ENCODE measurements at regions not wholly inside any gene's neighbourhood (a gene's known extent, or its start where the extent isn't known, plus 50 kb on each side); places are given as distances from the start of the nearest gene placed in this dataset.
A peak's percentile ranks its signal among the peaks of the same experiment; 100 is the strongest.
"Not testable (repeated sequence)": the region's sequence is repeated elsewhere in the genome, so short reads cannot be mapped to it uniquely, and the experiment has no call there.

DNA sequence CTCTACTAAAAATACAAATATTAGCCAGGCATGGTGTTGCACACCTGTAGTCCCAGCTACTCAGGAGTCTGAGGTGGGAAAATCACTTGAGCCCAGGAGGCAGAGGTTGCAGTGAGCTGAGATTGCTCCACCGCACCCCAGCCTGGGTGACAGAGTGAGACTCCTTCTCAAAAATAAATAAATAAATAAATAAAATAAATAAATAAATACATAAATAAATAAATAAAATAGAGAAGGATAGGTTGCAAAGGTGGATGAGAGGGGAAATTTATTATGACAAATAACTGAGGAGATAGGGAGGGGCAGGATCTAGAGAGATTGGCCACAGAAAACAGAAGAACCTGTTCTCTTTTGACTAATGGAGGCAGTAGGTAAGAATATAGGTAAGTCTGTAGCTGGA, 601.6 kb downstream of the LRRC70 start:
- DNase-seq = not testable (repeated sequence)

DNA sequence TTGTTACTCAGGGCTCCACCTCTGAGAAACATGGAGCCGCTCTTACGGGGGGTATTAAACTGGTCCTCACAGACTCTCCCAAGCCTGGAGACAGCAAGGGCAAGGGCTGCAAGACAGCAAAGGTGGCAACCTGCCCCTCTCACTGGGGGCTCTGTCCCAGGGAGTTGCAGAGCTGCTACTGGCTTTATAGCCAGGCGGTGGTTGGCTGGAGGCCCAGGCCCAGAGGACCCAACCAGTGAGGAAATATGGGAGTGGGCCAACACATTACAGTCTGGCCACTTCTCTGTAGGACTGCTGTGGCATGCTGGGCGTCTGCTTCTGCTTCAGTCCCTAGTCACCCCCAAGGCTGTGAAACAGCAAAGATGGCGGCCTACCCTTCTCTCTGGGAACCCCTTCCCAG, 597.2 kb downstream of the LRRC70 start:
- no peak for DNase-seq

DNA sequence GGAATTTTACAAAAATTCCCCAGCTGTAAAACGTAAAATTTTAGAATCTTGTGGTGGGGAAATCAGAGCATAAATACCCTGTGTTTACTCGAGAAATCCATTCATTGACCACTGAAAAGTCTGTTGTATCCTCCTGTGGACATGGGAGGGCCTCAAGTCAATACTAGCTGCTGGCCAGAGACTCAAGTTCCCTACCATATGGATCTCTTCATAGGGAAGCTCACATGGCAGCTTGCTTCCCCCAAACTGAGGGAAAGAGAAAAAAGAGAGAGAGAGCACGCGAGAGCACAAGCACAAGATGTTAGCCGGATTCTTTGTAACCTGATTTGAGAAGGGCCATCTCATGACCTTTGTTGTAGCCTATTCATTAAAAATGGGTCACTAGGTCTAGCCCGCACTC, 591.9 kb downstream of the LRRC70 start:
- no peak for DNase-seq

DNA sequence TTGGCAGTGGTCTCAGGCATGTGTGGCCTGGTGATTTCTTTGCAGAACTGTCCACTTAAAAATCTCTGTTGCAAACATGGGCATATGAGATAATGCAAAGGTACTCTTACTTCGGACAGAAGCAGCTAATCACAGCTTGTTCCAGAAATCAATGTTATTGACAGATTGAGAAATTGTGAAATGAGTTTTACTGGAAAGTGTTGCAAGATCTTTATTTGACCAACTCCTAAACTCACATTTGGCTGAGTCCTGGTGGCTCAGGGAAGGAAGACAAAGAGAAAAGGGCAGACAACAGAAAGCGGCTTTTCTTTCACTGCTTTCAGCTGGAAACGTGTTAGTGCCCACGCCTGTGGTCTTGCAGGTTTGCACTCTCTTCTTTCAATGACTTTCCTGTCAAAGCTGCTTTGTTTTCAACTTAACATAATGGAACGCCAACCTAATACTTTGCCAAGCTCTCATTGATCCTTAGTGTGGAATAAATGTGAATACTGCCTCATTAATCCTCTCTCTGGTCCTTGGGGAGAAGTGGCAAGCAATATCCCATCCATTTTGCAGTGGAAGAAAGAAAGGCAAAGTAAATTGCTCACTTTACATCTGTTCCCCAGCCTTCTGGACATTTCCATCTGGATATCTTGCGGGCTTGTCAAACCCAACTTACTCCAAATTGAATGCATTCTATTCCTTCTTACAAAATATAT, 586.4 kb downstream of the LRRC70 start:
- DNase-seq = no peak

DNA sequence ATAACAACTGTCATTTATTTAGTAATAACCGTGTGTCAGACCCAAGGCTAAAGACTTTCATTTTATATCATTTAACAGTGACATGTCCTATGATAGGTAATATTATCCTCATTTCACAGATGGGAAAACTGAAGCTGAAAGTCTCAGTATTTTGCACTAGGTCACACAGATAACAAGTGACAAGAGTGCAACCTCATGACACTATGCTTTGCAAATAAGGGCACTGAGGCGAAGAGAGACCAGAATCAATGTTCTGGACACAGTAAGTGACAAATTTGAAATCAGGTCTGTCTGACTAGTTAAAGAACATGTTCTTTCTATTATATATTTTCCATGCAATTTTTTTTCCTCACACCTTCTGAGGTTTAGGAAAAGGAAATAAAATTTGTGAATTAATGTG, 585.7 kb downstream of the LRRC70 start:
- no peak for DNase-seq

DNA sequence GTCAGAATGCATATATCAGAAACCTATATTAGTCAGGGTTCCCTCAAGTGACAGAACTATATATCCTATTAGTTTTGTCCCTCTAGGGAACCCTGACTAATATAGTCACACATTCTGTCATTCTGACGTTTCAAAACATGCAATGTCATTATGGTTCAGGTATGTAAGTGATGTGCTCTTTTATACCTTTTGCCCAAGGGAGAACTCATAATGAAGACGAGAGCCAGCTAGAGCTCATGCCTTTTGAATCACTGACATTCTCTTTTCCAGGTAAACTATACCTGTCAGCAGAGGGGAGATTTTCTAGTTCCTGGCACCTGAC, 576.7 kb downstream of the LRRC70 start:
- DNase-seq = no peak

DNA sequence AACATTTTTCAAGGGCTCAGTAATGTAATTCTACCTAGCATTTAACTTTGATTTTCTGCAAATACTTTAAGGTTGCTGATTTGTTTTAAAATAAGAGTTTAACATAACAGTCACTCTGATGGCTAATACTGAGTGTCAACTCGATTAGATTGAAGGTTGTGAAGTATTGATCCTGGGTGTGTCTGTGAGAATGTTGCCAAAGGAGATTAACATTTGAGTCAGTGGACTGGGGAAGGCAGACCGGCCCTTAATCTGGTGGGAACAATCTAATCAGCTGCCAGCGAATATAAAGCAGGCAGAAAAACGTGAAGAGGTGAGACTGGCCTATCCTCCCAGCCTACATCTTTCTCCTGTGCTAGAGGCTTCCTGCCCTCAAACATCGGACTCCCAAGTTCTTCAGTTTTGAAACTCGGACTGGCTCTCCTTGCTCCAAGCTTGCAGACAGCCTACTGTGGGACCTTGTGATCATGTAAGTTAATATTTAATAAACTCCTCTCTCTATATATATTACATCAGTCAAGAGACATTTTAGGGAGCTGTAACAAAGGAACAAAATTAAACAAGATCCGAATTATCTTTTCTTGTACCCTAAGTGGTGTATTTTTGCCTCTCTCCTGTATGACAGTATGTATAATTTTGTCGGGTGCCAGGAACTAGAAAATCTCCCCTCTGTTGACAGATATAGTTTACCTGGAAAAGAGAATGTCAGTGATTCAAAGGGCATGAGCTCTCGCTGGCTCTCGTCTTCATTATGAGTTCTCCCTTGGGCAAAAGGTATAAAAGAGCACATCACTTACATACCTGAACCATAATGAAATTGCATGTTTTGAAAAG, 576.1 kb downstream of the LRRC70 start:
- no peak for DNase-seq

DNA sequence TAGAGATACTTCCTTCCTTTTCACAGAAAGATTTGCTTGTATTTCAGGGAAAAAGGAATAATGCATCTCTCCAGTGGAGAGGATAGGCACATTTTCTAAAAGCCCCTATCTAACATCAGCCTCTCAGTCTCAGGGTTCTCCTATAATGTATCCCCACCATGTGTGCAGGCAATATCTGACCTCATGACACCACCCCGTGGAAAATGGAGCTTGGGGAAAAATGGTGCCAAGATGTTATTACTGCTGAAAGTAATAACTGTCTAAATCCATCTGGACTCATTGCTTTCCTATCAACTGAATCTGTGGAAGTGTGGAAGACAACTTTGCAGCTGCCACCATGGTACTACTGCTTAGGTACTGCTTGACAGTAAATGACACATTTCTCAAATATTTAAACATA, 574.3 kb downstream of the LRRC70 start:
- DNase-seq = no peak

DNA sequence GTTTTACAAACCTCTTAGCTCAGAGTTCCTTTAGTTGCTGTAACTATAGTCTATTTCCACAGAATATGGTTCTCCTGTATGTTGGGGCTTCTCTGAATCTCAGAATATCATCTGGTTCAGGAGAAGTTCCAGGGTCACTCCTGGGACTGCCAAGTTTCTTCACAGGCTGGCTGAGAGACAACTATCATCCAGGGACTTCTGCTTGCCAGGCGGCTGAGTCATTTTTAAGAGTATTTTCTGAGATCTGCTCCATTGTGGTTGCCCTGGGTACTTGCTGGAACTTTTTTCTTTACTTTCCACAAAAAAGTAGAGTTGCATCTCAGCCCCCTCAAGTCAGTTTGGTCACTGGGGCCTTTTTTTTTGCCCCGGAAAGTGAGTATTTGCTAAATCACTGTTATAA, 566.5 kb downstream of the LRRC70 start:
- no peak for DNase-seq

DNA sequence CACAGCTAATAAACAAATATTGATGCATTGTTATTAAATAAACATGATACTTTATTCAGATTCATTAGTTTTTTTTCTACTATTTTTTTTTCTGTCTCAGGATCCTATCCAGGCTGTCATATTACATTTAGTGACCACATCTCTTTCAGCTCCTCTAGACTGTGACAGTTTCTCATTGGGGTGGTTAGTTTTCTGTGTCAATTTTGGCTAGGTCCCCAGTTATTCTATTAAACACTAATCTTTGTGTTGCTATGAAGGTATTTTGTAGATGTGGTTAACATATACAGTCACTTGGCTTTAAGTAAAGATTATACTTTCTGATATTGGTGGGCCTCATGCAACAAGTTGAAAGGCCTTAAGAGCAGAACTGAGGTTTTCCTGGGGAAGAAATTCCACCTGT, 563.0 kb downstream of the LRRC70 start:
- no peak for DNase-seq

DNA sequence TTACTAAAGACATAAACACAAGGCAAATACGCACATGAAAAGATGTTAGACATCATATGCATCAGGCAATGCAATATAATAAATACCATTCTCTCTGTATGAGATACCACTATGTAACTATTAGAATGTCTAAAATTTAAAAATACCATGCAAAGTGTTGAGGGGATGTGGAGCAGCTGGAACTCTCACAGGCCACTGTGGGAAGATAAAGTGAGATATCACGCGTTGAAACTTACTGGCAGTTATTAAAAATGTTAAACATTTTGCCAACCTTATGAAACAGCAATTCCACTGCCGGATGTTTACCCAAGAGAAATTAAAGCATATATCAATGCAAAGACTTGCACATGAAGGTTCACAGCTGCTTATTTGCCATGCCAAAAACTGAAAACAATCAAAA, 556.7 kb downstream of the LRRC70 start:
- DNase-seq = no peak

DNA sequence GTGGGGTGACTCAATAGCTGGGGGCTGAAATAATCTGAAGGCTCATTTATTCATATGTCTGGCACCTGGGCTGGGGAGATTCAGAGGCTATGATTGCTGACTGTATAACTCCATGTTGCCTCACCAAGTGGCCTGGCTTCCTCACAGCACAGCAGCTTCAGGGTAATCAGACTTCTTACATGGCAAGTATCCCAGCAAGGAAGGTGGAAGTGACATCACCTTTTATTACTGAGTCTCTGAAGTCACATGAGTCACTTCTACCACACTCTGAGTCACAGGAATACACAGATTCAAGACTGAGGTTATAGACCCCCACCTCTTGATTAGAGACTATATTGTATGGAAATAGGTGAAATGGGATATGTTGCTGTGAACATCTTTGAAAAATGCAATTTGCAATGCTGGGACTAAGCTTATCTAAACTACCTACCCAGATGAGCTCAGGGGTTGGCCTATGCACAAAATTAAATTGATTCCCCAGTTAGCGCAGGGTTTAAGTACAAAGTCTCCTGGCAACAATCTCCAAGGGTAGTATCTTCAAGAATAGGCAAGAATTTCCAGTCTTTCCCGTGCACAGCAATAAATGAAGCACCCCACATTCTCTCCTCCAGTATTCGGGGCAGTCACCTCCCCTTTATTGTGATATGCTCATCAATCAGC, 553.1 kb downstream of the LRRC70 start:
- no peak for DNase-seq

DNA sequence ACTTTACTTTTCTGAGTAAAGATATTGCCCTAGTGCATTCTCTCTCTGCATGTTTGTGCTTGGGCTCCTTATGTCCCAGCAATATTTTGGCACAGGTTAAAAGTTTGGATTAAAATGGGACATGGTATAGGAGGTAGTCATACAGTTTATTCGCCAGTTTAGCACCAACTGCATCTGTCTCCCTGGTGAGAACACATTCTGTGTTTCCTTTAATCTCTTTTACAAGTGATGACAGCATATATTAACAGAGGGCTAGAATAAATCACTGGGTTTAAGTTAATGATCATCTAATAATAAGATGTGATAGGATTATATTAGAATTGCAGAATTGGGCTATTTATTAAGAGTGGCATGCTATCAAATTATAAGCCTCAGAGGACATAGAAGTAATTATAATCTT, 550.1 kb downstream of the LRRC70 start:
- peak; percentile 1 to 55 for DNase-seq

DNA sequence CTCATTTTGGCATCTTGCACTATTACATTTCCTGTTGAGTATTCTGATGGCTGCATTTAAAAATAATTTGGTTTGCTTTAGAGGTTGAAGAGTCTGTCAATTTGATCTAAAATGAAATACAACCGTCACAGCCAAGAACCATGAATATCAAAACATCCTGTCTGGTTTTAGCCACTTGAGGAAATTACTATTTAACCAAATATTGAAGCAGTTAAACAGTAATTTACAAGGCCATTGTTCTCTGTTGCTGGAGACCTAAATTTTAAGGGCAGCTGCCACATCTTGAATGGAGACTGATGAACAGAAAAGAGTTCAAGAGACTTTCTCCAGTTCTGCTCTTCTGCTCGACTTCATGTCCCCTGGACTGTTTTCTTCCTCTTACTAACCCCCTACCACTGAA, 549.4 kb downstream of the LRRC70 start:
- no peak for DNase-seq

DNA sequence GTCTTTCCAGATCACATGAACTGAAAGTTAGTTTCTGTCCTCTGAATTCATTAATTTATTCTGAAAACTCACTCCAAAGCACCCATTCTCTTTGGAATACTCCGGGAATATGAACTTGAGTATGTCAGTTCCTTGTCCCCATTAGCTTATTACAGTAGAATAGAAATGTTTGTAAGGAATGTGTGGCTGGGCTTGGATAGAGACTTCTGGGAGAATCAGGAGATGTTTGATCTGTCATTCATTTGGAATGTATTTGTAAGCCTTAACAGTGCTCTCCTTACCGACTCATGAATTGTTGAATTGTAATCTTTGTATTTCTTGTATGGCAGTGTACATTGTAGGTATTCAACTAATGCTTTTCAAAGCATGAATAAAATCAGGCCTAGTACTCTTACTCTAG, 548.4 kb downstream of the LRRC70 start:
- DNase-seq = no peak

DNA sequence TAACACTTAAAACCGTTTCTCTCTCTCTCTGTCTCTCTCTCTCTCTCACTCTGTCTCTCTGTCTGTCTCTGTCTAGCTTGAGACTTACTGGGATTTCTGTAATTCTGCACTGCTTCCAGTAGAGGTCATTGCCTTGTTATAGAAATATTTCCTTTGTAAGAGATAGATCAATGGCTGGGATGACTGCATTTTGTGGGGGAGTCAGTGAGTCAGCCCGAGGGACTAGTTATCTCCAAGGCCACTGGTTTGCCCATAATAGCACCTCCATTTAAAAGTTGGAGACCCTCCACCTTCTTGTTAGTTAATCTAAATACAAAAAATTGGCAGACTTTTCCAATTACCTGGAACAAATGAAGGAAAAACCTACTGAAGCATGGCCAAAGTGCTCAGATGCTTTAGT, 547.2 kb downstream of the LRRC70 start:
- peak in 1 of 2 experiments; percentile 51 for DNase-seq

DNA sequence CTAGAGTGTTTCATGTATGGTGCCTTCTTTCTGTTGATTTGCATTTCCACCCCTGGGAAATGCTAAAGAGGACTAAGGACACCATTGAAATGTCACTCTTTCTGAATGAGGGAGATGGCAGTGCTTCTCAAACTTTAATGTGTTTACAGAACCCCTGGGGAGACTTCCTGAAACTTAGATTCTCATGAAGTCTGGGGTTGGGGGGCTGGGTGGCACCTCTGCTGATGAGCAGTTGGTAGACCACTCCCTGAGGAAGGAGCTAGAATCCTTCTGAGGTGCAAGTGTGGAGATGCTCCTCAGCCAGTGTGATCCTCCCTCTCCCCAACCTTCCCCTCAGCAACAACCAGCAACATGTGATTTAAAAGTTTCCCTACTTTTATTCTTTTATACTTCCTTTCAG, 546.8 kb downstream of the LRRC70 start:
- DNase-seq = no peak

DNA sequence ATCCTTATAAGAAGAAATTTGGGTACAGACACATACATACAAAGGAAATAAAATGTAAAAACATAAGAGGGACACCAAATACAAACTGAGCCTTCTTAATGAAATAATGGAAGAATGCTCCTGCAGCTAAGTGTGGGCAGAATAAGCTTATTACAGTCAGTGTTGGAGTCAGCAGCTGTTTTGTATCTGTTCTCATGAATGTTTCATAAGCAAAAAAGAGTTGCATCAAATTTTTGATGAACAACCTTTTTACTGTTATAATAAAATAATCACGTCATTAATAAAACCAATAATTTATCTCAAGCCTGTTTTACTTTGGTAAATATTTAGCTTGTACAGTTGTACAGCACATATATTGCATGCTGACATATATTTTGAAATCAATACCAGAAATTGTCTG, 545.6 kb downstream of the LRRC70 start:
- DNase-seq = no peak

DNA sequence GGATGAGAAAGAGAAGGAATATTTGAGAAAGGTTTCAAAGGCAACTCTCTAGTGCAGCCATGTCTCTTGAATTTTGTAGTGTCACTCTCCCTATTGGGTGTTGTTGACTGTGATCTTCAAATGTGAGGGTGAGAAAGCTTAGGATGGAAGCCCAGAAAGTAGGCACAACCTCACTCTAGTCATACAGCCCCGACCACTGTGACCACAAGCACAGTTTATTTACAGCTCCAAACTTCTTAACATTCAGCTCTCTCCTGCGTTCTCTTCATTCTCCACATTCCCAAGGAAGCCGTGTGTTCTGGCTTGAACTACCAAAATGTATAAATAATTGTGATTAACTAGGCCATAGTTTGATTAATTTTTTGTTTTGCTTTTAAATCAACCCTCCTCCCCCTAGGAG, 542.9 kb downstream of the LRRC70 start:
- DNase-seq = no peak

DNA sequence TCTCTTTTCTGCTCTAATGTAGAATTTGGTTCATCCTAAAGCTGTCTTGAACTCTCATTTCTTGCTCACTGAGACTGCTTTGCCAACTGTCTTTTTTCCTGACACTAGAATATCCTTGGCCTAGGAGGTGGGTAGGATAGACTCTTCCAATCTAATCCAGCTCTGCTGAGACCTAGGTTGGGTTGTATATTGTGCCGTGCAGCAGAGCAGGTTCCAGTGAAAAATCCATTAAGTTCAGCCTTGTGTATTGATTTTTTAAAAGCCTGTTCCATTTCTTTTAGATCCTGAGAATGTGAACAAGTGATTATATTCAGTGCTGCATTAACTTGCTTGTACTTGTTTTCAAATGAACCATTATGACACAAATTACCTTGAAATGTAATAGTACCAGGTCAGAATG, 539.6 kb downstream of the LRRC70 start:
- DNase-seq = no peak

DNA sequence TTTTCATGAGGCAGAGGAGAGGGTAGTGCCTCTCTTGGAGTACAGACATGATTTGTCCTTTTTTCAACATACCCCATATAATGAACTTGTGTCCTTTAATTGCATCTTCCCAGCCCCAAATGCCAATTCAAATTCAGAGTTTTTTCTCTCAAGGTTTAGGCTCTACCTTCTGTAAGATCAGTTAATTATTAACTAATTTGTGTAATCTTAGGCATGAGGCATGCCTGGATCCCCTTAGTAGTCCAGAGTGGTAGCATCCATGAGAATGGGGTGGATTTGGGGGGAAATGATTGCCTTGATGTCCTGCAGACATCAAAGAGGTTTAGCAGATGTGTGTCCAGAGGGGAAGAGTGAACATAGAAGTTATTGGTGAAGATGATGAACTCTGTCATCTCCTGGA, 533.3 kb downstream of the LRRC70 start:
- no peak for DNase-seq

DNA sequence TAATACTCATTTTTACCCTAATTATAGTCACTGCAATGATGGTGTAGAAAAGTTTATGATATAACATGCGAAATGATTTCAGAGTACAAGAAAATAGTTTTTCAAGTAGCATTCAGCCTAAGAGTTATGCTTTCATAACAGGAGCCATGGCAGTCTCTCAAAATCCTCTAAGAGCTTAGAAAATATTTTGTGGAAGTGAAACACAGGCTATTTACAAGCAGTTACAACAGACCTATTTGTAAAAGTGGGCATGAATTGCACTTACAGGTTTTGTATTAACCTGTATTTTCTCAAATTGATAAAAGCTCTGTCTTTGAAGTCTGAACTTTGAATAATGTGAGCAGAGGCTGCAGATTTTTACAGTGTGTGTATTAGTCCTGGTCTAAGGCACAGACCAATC, 523.3 kb downstream of the LRRC70 start:
- DNase-seq = no peak

DNA sequence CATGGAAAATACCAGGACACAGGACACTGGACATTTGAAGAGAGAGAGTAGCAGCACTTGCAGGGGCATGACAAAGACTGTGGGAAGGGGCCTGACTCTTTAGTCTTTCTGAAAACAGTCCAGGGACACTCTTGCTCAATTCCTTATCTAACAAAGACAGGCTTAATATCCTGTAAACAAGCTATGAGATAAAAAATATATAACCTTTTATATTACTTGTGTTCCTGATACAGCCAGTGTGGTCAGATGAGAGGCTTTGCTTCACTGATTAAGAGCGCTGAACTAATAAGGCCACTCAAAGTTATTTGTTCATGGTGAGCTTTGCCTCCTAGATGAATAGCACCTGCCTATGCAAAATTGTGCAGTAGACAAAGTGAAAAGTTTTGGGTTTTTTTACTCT, 518.7 kb downstream of the LRRC70 start:
- no peak for DNase-seq

DNA sequence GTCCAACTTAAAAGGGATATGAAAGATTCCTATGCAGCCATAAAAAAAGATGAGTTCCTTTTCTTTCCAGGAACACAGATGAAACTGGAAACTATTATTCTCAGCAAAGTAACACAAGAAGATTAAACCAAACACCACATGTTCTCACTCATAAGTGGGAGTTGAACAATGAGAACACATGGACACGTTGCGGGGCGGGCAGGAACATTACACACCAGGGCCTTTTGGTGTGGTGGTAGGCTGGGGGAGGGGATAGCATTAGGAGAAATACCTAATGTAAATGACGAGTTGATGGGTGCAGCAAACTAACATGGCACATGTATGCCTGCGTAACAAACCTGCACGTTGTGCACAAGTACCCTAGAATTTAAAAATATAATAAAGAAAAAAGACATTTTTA, 516.1 kb downstream of the LRRC70 start:
- DNase-seq = peak; percentile 72 to 85

All from NCI-H524 (cell line).